Psoas muscle (tissue), 7 donors: ENCODE measurements at regions not wholly inside any gene's neighbourhood (a gene's known extent, or its start where the extent isn't known, plus 50 kb on each side); places are given as distances from the start of the nearest gene placed in this dataset.

Experiments used
- ATAC-seq, 4 donors: fragments of 200-7000 bp; cut with Tn5 transposase; one replicate each; pipeline ENCODE4 v1.9.1; 2020; ENCODE audit warnings: moderate library complexity in 3 of 4, mild to moderate bottlenecking in 2 of 4
- DNase-seq, 2 donors: peaks; one replicate each; pipeline ENCODE4 v3.0.0-alpha.2; 2020
- H3K27ac ChIP-seq: fragments of 200-600 bp; one replicate; pipeline ENCODE4 v1.8.0; 2022
- H3K27me3 ChIP-seq, 3 donors: fragments of 200-600 bp in 1 of 3; one replicate each; pipeline versions ENCODE4 v1.6.1 to v1.8.0; 2013 to 2022; ENCODE audit warnings: low read length in 2 of 3, mild to moderate bottlenecking in 2 of 3, moderate library complexity in 1 of 3; ENCODE audit not compliant: insufficient read depth in 3 of 3
- H3K36me3 ChIP-seq, 2 donors: fragments of 200-600 bp in 1 of 2; one replicate each; pipeline versions ENCODE4 v1.6.1 to v1.8.0; 2013 to 2022; ENCODE audit warnings: low read depth in 1 of 2, mild to moderate bottlenecking in 1 of 2, moderate library complexity in 1 of 2; ENCODE audit not compliant: insufficient read depth in 1 of 2
- H3K4me1 ChIP-seq: fragments of 200-600 bp; one replicate; pipeline ENCODE4 v1.8.0; 2022
- H3K4me3 ChIP-seq: fragments of 200-600 bp; one replicate; pipeline ENCODE4 v1.8.0; 2022; ENCODE audit warnings: mild to moderate bottlenecking
- H3K9me3 ChIP-seq: fragments of 200-600 bp; one replicate; pipeline ENCODE4 v1.8.0; 2022
- CTCF ChIP-seq: fragments of 200-600 bp; IDR thresholded peaks from one replicate; pipeline ENCODE4 v1.8.0; 2022; ENCODE audit warnings: antibody characterized with exemption
- WGBS, 3 donors: extraction: QIAGEN DNeasy Blood & Tissue Kit; methylation state at CpG; one replicate each; pipeline versions ENCODE4 v1.1.6 to v1.1.7; 2013; 5-methylcytosine and 5-hydroxymethylcytosine counted together
- intact Hi-C, 2 donors: fragments of 100-400 bp; cut with DNase I; formaldehyde crosslinking; loops; one replicate each; pipeline versions ENCODE4 v1.11.0 to v1.14.2; 2022
- donor health status: healthy with polysubstance abuse.
- donor health status: DM: no; HTN: no; CAD: no; lungs with moderate emphysema.
- donor health status: Bipolar disorder and iron deficiency.
- donor health status: healthy.
- donor health status: DM: yes; HTN: yes; CAD: no.
- donor health status: DM: no; HTN: no; CAD: no.
- donor health status: DM: yes; HTN: yes; CAD: no.

GRCh38 chr2:16494836-16495508, 170.7 kb downstream of the CYRIA start:
- Histone ChIP-seq H3K9me3 (no peaks in the 10 kb centered on the region), H3K4me1 (no peaks in the 10 kb centered on the region), H3K27me3 (no peaks in the 10 kb centered on the region), H3K4me3 (no peak overlapping the region), H3K36me3 (no peaks in the 10 kb centered on the region), H3K27ac (no peak overlapping the region)
- ATAC-seq (no peak), DNase-seq (no peak)
- TF ChIP-seq CTCF = no peak
- intact Hi-C loops = no loop called here
- WGBS, 3 donors = 72 to 77% (median 75%) methylated on average over 5 of the region's 5 CpGs

- no peaks in the 10 kb centered on the region for H3K27me3 ChIP-seq
- intact Hi-C loops = no loop called here
- no peak for ATAC-seq
- no peak overlapping the region for H3K4me3 ChIP-seq
- H3K27ac ChIP-seq = no peak overlapping the region
- no peaks in the 10 kb centered on the region for H3K36me3 ChIP-seq
- no peaks in the 10 kb centered on the region for H3K4me1 ChIP-seq
- WGBS, 3 donors = 78 to 82% (median 80%) methylated on average over 3 of the region's 3 CpGs
- TF ChIP-seq CTCF = no peak
- no peak for DNase-seq
- no peaks in the 10 kb centered on the region for H3K9me3 ChIP-seq
Measured at GRCh38 chr2:16493788-16494187, 171.8 kb downstream of the CYRIA start.

GRCh38 chr2:16487686-16488085, 177.9 kb downstream of the CYRIA start:
- no peaks in the 10 kb centered on the region for H3K9me3 ChIP-seq
- no peaks in the 10 kb centered on the region for H3K4me1 ChIP-seq
- DNase-seq (no peak), ATAC-seq (peak in 3 of 4 donors; percentile 48 to 73 (median 67))
- H3K36me3 ChIP-seq = no peaks in the 10 kb centered on the region
- no peaks in the 10 kb centered on the region for H3K27me3 ChIP-seq
- peak; percentile 24 for TF ChIP-seq CTCF
- 27 to 45% (median 34%) methylated on average over 4 of the region's 4 CpGs for WGBS, 3 donors
- no peak overlapping the region for H3K4me3 ChIP-seq
- no peak overlapping the region for H3K27ac ChIP-seq
- intact Hi-C loops = loop anchor here in 1 of 2 donors (5.0 kb wide), 1 partner anchor 545 kb away; the partner anchor contains the start of gene MYCN

GRCh38 chr2:16485251-16485650, 180.4 kb downstream of the CYRIA start:
- H3K27me3 ChIP-seq = no peaks in the 10 kb centered on the region
- WGBS, 3 donors = 93 to 97% (median 94%) methylated on average over 2 of the region's 2 CpGs
- no peak for ATAC-seq
- TF ChIP-seq CTCF = no peak
- no peak overlapping the region for H3K4me3 ChIP-seq
- no peak for DNase-seq
- H3K4me1 ChIP-seq = no peaks in the 10 kb centered on the region
- no peak overlapping the region for H3K27ac ChIP-seq
- no peaks in the 10 kb centered on the region for H3K36me3 ChIP-seq
- no peaks in the 10 kb centered on the region for H3K9me3 ChIP-seq
- intact Hi-C loops = loop anchor here in 1 of 2 donors (5.0 kb wide), 1 partner anchor 543 kb away; the partner anchor contains the start of gene MYCN

- 55 to 64% (median 63%) methylated on average over 5 of the region's 5 CpGs for whole genome bisulfite sequencing, 3 donors
- ATAC-seq = no peak
- intact Hi-C loops = no loop called here
Measured at GRCh38 chr2:16482460-16482859, 183.2 kb downstream of the CYRIA start.

More at GRCh38 chr2:16482460-16482859, 183.2 kb downstream of the CYRIA start:
- Histone ChIP-seq H3K27ac (no peak overlapping the region), H3K4me1 (no peaks in the 10 kb centered on the region), H3K36me3 (no peaks in the 10 kb centered on the region), H3K4me3 (no peak overlapping the region), H3K27me3 (no peaks in the 10 kb centered on the region), H3K9me3 (no peaks in the 10 kb centered on the region)
- no peak for TF ChIP-seq CTCF
- DNase-seq = no peak
